HG03354 (cell line): ENCODE measurements at regions not wholly inside any gene's neighbourhood (a gene's known extent, or its start where the extent isn't known, plus 50 kb on each side); places are given as distances from the start of the nearest gene placed in this dataset.
"Not testable (repeated sequence)": the region's sequence is repeated elsewhere in the genome, so short reads cannot be mapped to it uniquely, and the experiment has no call there.

ENCODE experiments used
- ATAC-seq: cut with Tn5 transposase; IDR thresholded peaks from one replicate; pipeline ENCODE4 v1.9.1; 2021; ENCODE audit warnings: mild to moderate bottlenecking; ENCODE audit not compliant: unreplicated experiment, poor library complexity, severe bottlenecking

GRCh38 chr6:8187209-8187608, 84.9 kb upstream of the EEF1E1 start:
- no peak for ATAC-seq

- ATAC-seq, result no peak
Observed at GRCh38 chr6:8182902-8183665, 80.7 kb upstream of the EEF1E1 start.

GRCh38 chr6:8181951-8182845, 79.8 kb upstream of the EEF1E1 start:
- no peak for ATAC-seq

- ATAC-seq, result no peak
Observed at GRCh38 chr6:8181160-8181881, 79.0 kb upstream of the EEF1E1 start.

- no peak for ATAC-seq
Observed at GRCh38 chr6:8180327-8181159, 78.2 kb upstream of the EEF1E1 start.

GRCh38 chr6:8177721-8178120, 75.4 kb upstream of the EEF1E1 start:
- ATAC-seq, result no peak

GRCh38 chr6:8175046-8175777, 72.9 kb upstream of the EEF1E1 start:
- no peak for ATAC-seq

GRCh38 chr6:8174571-8174970, 72.2 kb upstream of the EEF1E1 start:
- ATAC-seq, result no peak

- no peak for ATAC-seq
Observed at GRCh38 chr6:8172530-8172929, 70.2 kb upstream of the EEF1E1 start.

GRCh38 chr6:8170754-8171153, 68.4 kb upstream of the EEF1E1 start:
- no peak for ATAC-seq

GRCh38 chr6:8170245-8170644, 67.9 kb upstream of the EEF1E1 start:
- no peak for ATAC-seq

GRCh38 chr6:8166156-8166555, 63.8 kb upstream of the EEF1E1 start:
- no peak for ATAC-seq

GRCh38 chr6:8165008-8165407, 62.7 kb upstream of the EEF1E1 start:
- ATAC-seq, result not testable (repeated sequence)

GRCh38 chr6:8164281-8164680, 61.9 kb upstream of the EEF1E1 start:
- not testable (repeated sequence) for ATAC-seq

- ATAC-seq, result no peak
Observed at GRCh38 chr6:8159966-8160365, 57.6 kb upstream of the EEF1E1 start.

- ATAC-seq, result no peak
Observed at GRCh38 chr6:8157839-8158238, 55.5 kb upstream of the EEF1E1 start.

GRCh38 chr6:8155259-8156012, 53.1 kb upstream of the EEF1E1 start:
- no peak for ATAC-seq
